ENCODE measurements at regions not wholly inside any gene's neighbourhood (a gene's known extent, or its start where the extent isn't known, plus 50 kb on each side); places are given as distances from the start of the nearest gene placed in this dataset.

- intact Hi-C loops (cut with DNase I), result loop anchor here in 1 of 2 donors (10.0 kb wide), 3 partner anchors 550 to 1160 kb away; no protein-coding TSS in a partner anchor
- WGBS, 4 donors, result 90 to 96% (median 94%) methylated on average over 5 of the region's 5 CpGs
- no peak overlapping the region for H3K4me3 ChIP-seq
- TF ChIP-seq POLR2A (IDR thresholded peaks at IDR 0.05), result no peak
- TF ChIP-seq, protein P1, sequence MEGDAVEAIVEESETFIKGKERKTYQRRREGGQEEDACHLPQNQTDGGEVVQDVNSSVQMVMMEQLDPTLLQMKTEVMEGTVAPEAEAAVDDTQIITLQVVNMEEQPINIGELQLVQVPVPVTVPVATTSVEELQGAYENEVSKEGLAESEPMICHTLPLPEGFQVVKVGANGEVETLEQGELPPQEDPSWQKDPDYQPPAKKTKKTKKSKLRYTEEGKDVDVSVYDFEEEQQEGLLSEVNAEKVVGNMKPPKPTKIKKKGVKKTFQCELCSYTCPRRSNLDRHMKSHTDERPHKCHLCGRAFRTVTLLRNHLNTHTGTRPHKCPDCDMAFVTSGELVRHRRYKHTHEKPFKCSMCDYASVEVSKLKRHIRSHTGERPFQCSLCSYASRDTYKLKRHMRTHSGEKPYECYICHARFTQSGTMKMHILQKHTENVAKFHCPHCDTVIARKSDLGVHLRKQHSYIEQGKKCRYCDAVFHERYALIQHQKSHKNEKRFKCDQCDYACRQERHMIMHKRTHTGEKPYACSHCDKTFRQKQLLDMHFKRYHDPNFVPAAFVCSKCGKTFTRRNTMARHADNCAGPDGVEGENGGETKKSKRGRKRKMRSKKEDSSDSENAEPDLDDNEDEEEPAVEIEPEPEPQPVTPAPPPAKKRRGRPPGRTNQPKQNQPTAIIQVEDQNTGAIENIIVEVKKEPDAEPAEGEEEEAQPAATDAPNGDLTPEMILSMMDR (IDR thresholded peaks at IDR 0.05), result no peak
- no peaks in the 10 kb centered on the region for H3K27me3 ChIP-seq
- H3K27ac ChIP-seq, result no peak overlapping the region
- H3K4me1 ChIP-seq (replicated peaks in 1 of 2), result peaks cover 0 to 5% of the 10 kb centered on the region in 2 donors
- no peak for DNase-seq
- no peaks in the 10 kb centered on the region for H3K36me3 ChIP-seq (replicated peaks in 1 of 2)
- H3K9me3 ChIP-seq (replicated peaks in 1 of 3), result no peaks in the 10 kb centered on the region
Observed at GRCh38 chr4:123105026-123105420, 182.6 kb upstream of the NUDT6 start.

DNA sequence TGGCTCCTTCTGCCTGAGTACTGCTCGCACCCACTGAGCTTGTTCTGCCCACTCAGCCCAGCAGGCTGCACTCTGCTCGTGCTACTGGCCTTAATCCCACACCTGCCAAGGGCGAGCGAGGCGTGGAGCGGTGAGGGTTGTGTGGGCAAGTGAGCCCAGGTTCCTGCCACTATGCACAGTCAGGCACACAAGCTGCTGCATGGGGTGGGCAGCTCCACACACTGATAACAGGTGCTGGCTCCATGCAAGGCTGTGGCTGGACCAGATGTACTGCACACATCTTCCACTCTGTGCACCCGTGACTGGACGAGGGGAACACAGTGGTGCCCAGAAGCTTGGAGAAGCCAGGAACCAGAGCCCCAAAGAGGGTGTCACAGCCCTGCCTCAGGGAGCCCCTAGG is 184.3 kb upstream of the NUDT6 start:
- Histone ChIP-seq H3K27me3 (no peaks in the 10 kb centered on the region), H3K4me3 (no peak overlapping the region), H3K27ac (no peak overlapping the region), H3K9me3 (replicated peaks in 1 of 3) (no peaks in the 10 kb centered on the region), H3K36me3 (replicated peaks in 1 of 2) (no peaks in the 10 kb centered on the region), H3K4me1 (replicated peaks in 1 of 2) (peaks cover 0 to 12% of the 10 kb centered on the region in 2 donors)
- intact Hi-C loops (cut with DNase I), result loop anchor here in 1 of 2 donors (10.0 kb wide), 3 partner anchors 548 to 1158 kb away; no protein-coding TSS in a partner anchor
- TF ChIP-seq, protein P1 (IDR thresholded peaks at IDR 0.05), result no peak
- TF ChIP-seq POLR2A (IDR thresholded peaks at IDR 0.05), result no peak
- DNase-seq, result no peak
- 98 to 100% (median 98%) methylated on average over 2 to 8 of the region's 8 CpGs; no CpG with 5 or more reads in 1 of the 4 donors for WGBS, 4 donors

DNA sequence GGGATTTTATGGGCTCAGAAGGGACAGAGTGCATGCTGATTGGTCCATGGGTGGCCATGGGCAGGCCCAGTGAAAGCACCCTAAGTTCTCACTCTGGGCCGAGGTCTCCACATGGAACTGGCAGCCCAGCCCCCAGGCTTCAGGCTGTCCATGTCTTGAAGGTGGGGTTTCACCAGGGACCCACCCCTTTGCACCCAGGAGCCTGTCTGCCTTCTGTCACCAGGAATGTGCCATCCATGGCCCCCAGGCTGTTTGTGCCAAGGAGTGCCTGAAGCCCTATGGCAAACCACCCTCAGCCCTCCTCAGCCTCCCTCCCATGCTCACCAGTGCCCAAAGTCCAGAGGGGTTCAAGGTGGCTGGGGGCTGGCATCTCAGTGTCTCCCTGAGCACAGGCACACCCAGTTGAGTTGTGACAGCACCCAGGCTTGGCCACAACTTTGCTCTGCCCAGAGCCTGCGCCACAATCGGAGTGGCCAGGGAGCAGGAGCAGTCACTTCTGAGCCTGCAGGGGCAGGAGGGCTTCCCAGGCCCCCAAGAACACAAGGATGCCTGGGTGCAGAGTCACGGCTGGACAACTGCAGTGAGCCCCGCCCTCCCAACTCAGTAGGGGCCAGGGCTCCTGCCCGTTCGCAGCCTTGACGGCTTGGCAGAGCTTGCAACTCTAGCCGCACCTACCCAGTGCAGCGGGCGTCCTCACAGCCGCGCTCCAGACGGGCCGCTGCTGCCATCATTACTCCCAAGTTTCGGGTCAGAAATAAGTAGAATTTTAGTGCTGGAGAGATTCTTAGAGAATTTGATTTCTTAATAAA is 185.3 kb upstream of the NUDT6 start:
- Histone ChIP-seq H3K4me1 (replicated peaks in 1 of 2) (peaks cover 0 to 12% of the 10 kb centered on the region in 2 donors), H3K9me3 (replicated peaks in 1 of 3) (no peaks in the 10 kb centered on the region), H3K4me3 (no peak overlapping the region), H3K27me3 (no peaks in the 10 kb centered on the region), H3K36me3 (replicated peaks in 1 of 2) (no peaks in the 10 kb centered on the region), H3K27ac (no peak overlapping the region)
- no peak for TF ChIP-seq POLR2A (IDR thresholded peaks at IDR 0.05)
- TF ChIP-seq, protein P1 (IDR thresholded peaks at IDR 0.05), result no peak
- DNase-seq, result no peak
- WGBS, 4 donors, result 91 to 100% (median 97%) methylated on average over 11 to 16 of the region's 16 CpGs
- intact Hi-C loops (cut with DNase I), result loop anchor here in 1 of 2 donors (10.0 kb wide), 3 partner anchors 547 to 1157 kb away; no protein-coding TSS in a partner anchor

DNA sequence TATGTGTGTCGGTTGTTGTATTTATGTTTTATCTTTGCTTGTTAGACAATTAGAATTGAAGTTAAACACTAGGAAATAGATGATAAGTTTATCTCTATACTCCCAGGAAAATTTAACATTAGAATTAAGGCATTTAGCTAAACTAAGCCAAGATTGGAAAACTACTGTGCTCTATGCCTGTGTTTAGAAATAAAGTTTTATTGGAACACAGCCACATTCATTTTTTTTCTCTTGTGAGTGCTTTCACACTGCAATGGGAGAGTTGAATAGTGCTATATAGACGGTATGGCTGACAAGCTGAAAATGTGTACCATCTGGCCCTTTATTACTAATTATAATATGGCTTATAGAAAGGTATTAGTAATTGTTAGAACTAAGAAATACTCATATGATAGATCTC is 186.7 kb upstream of the NUDT6 start:
- Histone ChIP-seq H3K27ac (no peak overlapping the region), H3K27me3 (no peaks in the 10 kb centered on the region), H3K4me1 (replicated peaks in 1 of 2) (peaks cover 0 to 7% of the 10 kb centered on the region in 2 donors), H3K4me3 (no peak overlapping the region), H3K36me3 (replicated peaks in 1 of 2) (no peaks in the 10 kb centered on the region), H3K9me3 (replicated peaks in 1 of 3) (no peaks in the 10 kb centered on the region)
- intact Hi-C loops (cut with DNase I), result loop anchor here in 1 of 2 donors (10.0 kb wide), 3 partner anchors 546 to 1156 kb away; no protein-coding TSS in a partner anchor
- 95 to 96% (median 96%) methylated on average over 2 of the region's 2 CpGs for WGBS, 4 donors
- no peak for DNase-seq
- no peak for TF ChIP-seq POLR2A (IDR thresholded peaks at IDR 0.05)
- TF ChIP-seq, protein P1 (IDR thresholded peaks at IDR 0.05), result no peak

Data from adrenal gland (tissue), 9 donors.